ENCODE measurements at regions not wholly inside any gene's neighbourhood (a gene's known extent, or its start where the extent isn't known, plus 50 kb on each side); places are given as distances from the start of the nearest gene placed in this dataset.

DNA sequence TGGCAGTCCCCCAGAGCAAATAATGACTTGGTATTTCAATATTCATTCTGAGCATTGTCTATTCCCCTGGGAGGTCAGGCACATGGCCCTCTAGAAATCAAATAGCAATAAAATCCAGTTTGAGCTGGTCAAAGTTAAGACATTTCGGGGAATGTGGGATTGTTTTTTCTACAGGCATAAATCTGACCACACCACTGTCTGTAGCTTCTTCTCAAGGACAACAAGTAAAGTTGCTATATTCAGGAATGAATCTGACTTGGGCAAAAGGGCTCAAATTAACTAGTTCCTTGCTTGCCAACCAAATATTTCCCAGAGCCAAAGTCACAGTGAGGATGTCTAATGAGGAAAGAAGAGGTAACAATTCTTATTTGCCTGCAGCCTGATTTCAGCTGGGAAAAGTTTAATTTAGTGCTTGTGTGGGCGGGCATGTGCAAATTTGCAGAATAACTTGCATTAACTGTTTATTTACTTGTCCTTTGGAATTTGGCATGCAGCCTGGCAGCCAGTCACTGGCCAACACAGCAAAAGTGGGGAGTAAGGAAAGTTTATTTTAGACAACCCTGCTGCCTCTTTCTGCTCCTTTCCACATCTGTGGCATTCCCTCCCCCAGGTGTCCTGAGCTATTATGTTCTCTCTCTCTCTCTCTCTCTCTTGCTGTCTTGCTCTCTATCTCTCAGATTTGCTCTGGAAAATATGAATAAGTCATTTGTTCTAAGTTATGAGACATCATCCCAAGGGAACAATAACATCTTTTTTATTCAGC lies 51.2 kb upstream of the ARHGAP20 start:
- Mint-ChIP-seq H3K9me3 (no peaks in the 10 kb centered on the region), H3K27me3 (ENCODE audit: low read depth) (peaks cover 5% of the 10 kb centered on the region), H3K27ac (no peak overlapping the region), H3K4me3 (no peak overlapping the region), H3K4me1 (ENCODE audit: low read depth) (no peaks in the 10 kb centered on the region), H3K36me3 (ENCODE audit: low read depth) (no peaks in the 10 kb centered on the region)
- CTCF ChIA-PET: no interaction called here
- no peak for DNase-seq
- intact Hi-C loops (cut with micrococcal nuclease): no loop called here

DNA sequence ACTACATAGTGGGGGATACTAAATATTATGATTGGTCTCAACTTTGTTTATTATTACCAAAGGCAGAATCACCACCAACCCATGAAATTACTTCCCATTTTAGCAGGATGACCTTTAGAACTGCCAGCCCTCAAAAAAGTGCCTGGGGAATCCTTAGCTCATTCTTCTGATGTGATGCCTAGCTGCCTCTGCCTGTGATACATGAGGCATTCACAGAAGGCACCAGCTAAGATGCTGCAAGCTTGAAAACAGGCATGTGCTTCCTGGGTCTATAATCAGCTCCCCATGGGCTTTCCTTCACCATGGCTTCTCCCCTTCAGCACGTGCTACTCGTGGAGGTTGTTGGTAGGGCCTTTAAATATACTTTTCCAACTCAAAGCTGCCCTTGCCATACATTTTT lies 50.4 kb upstream of the ARHGAP20 start:
- no peaks in the 10 kb centered on the region for H3K4me1 Mint-ChIP-seq (ENCODE audit: low read depth)
- no peaks in the 10 kb centered on the region for H3K36me3 Mint-ChIP-seq (ENCODE audit: low read depth)
- no peaks in the 10 kb centered on the region for H3K9me3 Mint-ChIP-seq
- CTCF ChIA-PET: no interaction called here
- H3K27me3 Mint-ChIP-seq (ENCODE audit: low read depth): peaks cover 7% of the 10 kb centered on the region
- H3K4me3 Mint-ChIP-seq: no peak overlapping the region
- intact Hi-C loops (cut with micrococcal nuclease): no loop called here
- H3K27ac Mint-ChIP-seq: no peak overlapping the region
- no peak for DNase-seq

Measured in activated naive CD4-positive, alpha-beta T cell treated with anti-CD3 and anti-CD28 coated beads for 36 hours (primary cell).